ENCODE measurements at regions not wholly inside any gene's neighbourhood (a gene's known extent, or its start where the extent isn't known, plus 50 kb on each side); places are given as distances from the start of the nearest gene placed in this dataset.

DNA sequence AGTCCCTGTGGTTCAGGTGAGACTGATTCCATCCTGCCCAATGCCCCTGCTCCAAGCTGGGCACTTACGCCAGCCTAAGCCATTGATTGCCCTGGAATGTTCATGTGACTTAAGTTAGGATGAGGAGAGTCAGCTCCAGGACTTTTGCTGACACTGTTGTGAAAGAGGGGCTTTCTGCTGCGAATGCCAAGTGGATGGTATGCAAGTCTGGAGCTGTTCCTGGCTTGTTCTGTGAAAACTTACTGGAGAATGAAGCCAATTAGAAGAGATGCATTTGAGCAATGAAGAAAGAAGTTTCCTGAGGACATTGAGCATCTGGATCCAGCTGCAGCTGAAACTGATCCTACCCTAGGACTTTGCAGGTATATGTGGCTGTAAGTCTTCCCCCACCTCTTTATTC lies 61.2 kb upstream of the ZFR start:
- no peaks in the 10 kb centered on the region for H3K27me3 ChIP-seq (ENCODE audit: insufficient read depth, poor library complexity, severe bottlenecking)
- peaks cover 40% of the 10 kb centered on the region for H3K4me1 ChIP-seq (ENCODE audit: insufficient read depth, poor library complexity, severe bottlenecking)
- ATAC-seq (ENCODE audit: low read depth) (peak; percentile 22), DNase-seq (ENCODE audit: low spot score) (no peak)
- H3K9me3 ChIP-seq (ENCODE audit: severe bottlenecking): no peaks in the 10 kb centered on the region
- no peak overlapping the region for H3K4me3 ChIP-seq (ENCODE audit: severe bottlenecking)
- no peaks in the 10 kb centered on the region for H3K36me3 ChIP-seq (ENCODE audit: low read depth)
- TF ChIP-seq, protein P1, sequence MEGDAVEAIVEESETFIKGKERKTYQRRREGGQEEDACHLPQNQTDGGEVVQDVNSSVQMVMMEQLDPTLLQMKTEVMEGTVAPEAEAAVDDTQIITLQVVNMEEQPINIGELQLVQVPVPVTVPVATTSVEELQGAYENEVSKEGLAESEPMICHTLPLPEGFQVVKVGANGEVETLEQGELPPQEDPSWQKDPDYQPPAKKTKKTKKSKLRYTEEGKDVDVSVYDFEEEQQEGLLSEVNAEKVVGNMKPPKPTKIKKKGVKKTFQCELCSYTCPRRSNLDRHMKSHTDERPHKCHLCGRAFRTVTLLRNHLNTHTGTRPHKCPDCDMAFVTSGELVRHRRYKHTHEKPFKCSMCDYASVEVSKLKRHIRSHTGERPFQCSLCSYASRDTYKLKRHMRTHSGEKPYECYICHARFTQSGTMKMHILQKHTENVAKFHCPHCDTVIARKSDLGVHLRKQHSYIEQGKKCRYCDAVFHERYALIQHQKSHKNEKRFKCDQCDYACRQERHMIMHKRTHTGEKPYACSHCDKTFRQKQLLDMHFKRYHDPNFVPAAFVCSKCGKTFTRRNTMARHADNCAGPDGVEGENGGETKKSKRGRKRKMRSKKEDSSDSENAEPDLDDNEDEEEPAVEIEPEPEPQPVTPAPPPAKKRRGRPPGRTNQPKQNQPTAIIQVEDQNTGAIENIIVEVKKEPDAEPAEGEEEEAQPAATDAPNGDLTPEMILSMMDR (IDR thresholded peaks at IDR 0.05; ENCODE audit: poor library complexity, severe bottlenecking): no peak
- peak overlapping the region; percentile 93 for H3K27ac ChIP-seq (ENCODE audit: poor library complexity, severe bottlenecking)

DNA sequence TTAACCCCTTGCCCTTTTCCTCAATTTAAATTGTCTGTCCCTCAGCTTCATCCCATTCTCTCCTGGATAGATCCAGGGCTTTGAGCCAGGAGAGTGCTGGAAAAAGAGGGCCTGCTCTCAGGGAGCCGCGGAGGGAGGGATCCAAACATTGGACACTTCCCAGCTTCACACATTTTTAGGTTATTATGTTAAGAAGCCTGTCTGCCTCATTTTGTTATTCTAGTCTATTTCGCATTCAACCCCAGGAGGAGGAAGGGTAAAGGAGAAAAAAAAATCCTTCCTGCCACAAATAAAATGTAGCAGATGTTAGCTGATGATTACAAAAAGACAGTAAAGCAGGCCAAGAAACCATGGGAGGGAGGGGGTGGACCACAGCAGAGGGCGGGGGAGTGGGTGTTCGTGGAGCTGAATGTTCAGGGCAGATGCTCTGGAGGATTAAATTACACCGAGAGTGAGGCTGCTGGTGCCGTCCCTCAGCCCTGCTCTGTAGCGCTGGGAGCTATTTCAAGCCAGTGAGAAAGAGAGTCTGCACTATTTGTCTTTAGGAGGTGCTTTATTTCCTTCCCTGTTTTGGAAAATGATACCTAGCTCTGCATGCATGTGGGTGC lies 60.6 kb upstream of the ZFR start:
- peaks cover 40% of the 10 kb centered on the region for H3K4me1 ChIP-seq (ENCODE audit: insufficient read depth, poor library complexity, severe bottlenecking)

DNA sequence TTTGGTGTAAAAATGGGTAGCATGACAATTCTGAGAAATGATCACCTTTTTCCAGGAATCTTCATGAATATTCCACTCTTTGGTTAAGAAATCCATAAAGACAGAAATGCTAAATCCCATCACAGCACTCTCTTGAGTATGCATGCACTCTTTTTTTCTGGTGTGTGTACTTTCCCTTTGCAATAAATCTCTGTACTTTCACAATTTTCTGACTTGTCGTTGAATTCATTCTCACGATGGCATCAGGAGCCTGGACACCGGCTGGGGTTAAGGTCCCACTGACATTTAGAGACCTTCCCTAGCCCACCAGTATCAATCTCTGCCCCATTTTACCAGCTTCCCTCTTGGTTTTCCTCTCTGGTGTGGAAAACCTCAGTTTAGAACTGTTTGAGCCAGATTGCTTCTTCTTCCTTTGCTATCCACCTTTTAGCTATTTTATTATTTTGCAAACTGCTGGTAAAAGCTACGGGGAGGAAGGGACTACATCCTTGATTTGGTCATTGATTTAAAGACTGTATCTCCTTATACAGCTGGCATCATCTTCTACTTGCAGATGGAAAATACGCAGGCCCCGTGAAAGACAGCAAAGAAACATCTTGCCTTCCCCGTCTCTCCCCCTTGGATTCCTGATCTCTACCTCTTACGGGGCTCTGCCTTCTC lies 59.9 kb upstream of the ZFR start:
- no peaks in the 10 kb centered on the region for H3K27me3 ChIP-seq (ENCODE audit: insufficient read depth, poor library complexity, severe bottlenecking)
- TF ChIP-seq, protein P1 (IDR thresholded peaks at IDR 0.05; ENCODE audit: poor library complexity, severe bottlenecking): no peak
- DNase-seq (ENCODE audit: low spot score) (no peak), ATAC-seq (ENCODE audit: low read depth) (no peak)
- no peak overlapping the region for H3K4me3 ChIP-seq (ENCODE audit: severe bottlenecking)
- H3K36me3 ChIP-seq (ENCODE audit: low read depth): no peaks in the 10 kb centered on the region
- no peaks in the 10 kb centered on the region for H3K9me3 ChIP-seq (ENCODE audit: severe bottlenecking)
- H3K4me1 ChIP-seq (ENCODE audit: insufficient read depth, poor library complexity, severe bottlenecking): peaks cover 40% of the 10 kb centered on the region
- H3K27ac ChIP-seq (ENCODE audit: poor library complexity, severe bottlenecking): peak overlapping the region; percentile 93

More for the DNA sequence above, 60.6 kb upstream of the ZFR start:
- TF ChIP-seq, protein P1 (IDR thresholded peaks at IDR 0.05; ENCODE audit: poor library complexity, severe bottlenecking): no peak
- H3K27ac ChIP-seq (ENCODE audit: poor library complexity, severe bottlenecking): peak overlapping the region; percentile 93
- no peak overlapping the region for H3K4me3 ChIP-seq (ENCODE audit: severe bottlenecking)
- no peaks in the 10 kb centered on the region for H3K36me3 ChIP-seq (ENCODE audit: low read depth)
- no peaks in the 10 kb centered on the region for H3K9me3 ChIP-seq (ENCODE audit: severe bottlenecking)
- ATAC-seq (ENCODE audit: low read depth) (0 out of 3 replicates have a peak, but pooled peaks have one; percentile 4), DNase-seq (ENCODE audit: low spot score) (no peak)
- no peaks in the 10 kb centered on the region for H3K27me3 ChIP-seq (ENCODE audit: insufficient read depth, poor library complexity, severe bottlenecking)

DNA sequence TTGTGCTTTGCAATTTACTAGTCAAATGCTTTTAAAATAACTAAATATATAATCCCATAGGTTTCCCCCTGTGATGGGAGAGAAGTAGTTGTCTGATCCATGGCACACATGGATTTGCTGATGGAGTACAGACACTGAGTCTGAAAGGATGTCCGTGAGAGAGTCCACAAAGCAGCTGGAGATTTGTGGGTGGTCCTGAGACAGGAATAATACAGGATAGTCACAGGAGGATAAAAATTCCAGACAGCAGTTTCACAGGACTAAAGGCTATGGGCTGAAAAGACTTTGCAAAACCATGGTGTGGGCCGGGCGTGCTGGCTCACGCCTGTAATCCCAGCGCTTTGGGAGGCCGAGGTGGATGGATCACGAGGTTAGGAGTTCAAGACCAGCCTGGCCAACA lies 58.7 kb upstream of the ZFR start:
- H3K27me3 ChIP-seq (ENCODE audit: insufficient read depth, poor library complexity, severe bottlenecking): no peaks in the 10 kb centered on the region
- H3K27ac ChIP-seq (ENCODE audit: poor library complexity, severe bottlenecking): no peak overlapping the region
- DNase-seq (ENCODE audit: low spot score) (no peak), ATAC-seq (ENCODE audit: low read depth) (no peak)
- H3K36me3 ChIP-seq (ENCODE audit: low read depth): no peaks in the 10 kb centered on the region
- no peak overlapping the region for H3K4me3 ChIP-seq (ENCODE audit: severe bottlenecking)
- H3K9me3 ChIP-seq (ENCODE audit: severe bottlenecking): no peaks in the 10 kb centered on the region
- TF ChIP-seq, protein P1 (IDR thresholded peaks at IDR 0.05; ENCODE audit: poor library complexity, severe bottlenecking): no peak
- peaks cover 32% of the 10 kb centered on the region for H3K4me1 ChIP-seq (ENCODE audit: insufficient read depth, poor library complexity, severe bottlenecking)

All from RWPE2 (cell line).